GM23338 (cell line): ENCODE measurements at regions not wholly inside any gene's neighbourhood (a gene's known extent, or its start where the extent isn't known, plus 50 kb on each side); places are given as distances from the start of the nearest gene placed in this dataset.

Source experiments
- CREB1 ChIP-seq: fragments of 250-450 bp; sonication (Bioruptor Pico); IDR thresholded peaks from 2 replicates; pipeline ENCODE4 v1.5.0; 2020; ENCODE audit warnings: low read depth, mild to moderate bottlenecking, moderate library complexity
- ETS1 ChIP-seq: IDR thresholded peaks from 2 replicates; pipeline ENCODE4 v1.6.1; 2016; ENCODE audit warnings: antibody characterized with exemption
- EZH2 ChIP-seq: fragments of 200-600 bp; sonication (generic); IDR thresholded peaks from one replicate; pipeline ENCODE4 v1.8.0; 2017; ENCODE audit warnings: antibody characterized with exemption, mild to moderate bottlenecking, low read depth; ENCODE audit not compliant: unreplicated experiment
- EZH2phosphoT487 ChIP-seq: fragments of 200-600 bp; sonication (generic); IDR thresholded peaks from one replicate; pipeline ENCODE4 v1.8.1; 2018; ENCODE audit warnings: antibody characterized with exemption; ENCODE audit not compliant: unreplicated experiment
- JUNB ChIP-seq: IDR thresholded peaks from one replicate; pipeline ENCODE4 v1.6.1; 2016; ENCODE audit warnings: antibody characterized with exemption; ENCODE audit not compliant: unreplicated experiment
- POLR2AphosphoS5 ChIP-seq: IDR thresholded peaks from 2 replicates; pipeline ENCODE4 v1.6.1; 2016; ENCODE audit warnings: antibody characterized with exemption, low read depth
- REST ChIP-seq: IDR thresholded peaks from one replicate; pipeline ENCODE4 v1.6.1; 2018; ENCODE audit warnings: antibody characterized with exemption; ENCODE audit not compliant: unreplicated experiment
- STAT1 ChIP-seq: IDR thresholded peaks from one replicate; pipeline ENCODE4 v1.6.1; 2016; ENCODE audit warnings: antibody characterized with exemption; ENCODE audit not compliant: unreplicated experiment
- ZNF114 ChIP-seq: fragments of 250-450 bp; sonication (Bioruptor Pico); IDR thresholded peaks from 2 replicates; pipeline ENCODE4 v1.5.0; 2020; ENCODE audit warnings: mild to moderate bottlenecking, moderate library complexity
- TF ChIP-seq, protein P1 (sequence below), 2 experiments: fragments of 200-600 bp in 1 of 2; sonication (generic) in 1 of 2; conservative IDR thresholded peaks; 2 replicates each; pipeline versions ENCODE4 v1.5.1 to v1.6.1; 2016 to 2017; ENCODE audit warnings: antibody characterized with exemption in 2 of 2, low read depth in 2 of 2, mild to moderate bottlenecking in 2 of 2, moderate library complexity in 1 of 2

GRCh38 chr13:56201834-56202233 lies 938.9 kb upstream of the PRR20A start:
- no peak for TF ChIP-seq REST
- TF ChIP-seq, protein P1, sequence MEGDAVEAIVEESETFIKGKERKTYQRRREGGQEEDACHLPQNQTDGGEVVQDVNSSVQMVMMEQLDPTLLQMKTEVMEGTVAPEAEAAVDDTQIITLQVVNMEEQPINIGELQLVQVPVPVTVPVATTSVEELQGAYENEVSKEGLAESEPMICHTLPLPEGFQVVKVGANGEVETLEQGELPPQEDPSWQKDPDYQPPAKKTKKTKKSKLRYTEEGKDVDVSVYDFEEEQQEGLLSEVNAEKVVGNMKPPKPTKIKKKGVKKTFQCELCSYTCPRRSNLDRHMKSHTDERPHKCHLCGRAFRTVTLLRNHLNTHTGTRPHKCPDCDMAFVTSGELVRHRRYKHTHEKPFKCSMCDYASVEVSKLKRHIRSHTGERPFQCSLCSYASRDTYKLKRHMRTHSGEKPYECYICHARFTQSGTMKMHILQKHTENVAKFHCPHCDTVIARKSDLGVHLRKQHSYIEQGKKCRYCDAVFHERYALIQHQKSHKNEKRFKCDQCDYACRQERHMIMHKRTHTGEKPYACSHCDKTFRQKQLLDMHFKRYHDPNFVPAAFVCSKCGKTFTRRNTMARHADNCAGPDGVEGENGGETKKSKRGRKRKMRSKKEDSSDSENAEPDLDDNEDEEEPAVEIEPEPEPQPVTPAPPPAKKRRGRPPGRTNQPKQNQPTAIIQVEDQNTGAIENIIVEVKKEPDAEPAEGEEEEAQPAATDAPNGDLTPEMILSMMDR (conservative IDR thresholded peaks at IDR 0.05; ENCODE audit: low read depth in 2 of 2), result no peak
- no peak for TF ChIP-seq POLR2AphosphoS5
- TF ChIP-seq ZNF114 (CRISPR knock-in tag), result no peak
- no peak for TF ChIP-seq EZH2
- no peak for TF ChIP-seq EZH2phosphoT487
- TF ChIP-seq ETS1, result no peak
- no peak for TF ChIP-seq STAT1
- TF ChIP-seq CREB1 (CRISPR knock-in tag), result no peak
- no peak for TF ChIP-seq JUNB
